A204.1 (cell line): ENCODE measurements at regions not wholly inside any gene's neighbourhood (a gene's known extent, or its start where the extent isn't known, plus 50 kb on each side); places are given as distances from the start of the nearest gene placed in this dataset.

Experiments
- FAIRE-seq: peaks from 2 replicates; lab custom pipeline; 2012; peaks lifted over from hg19 to GRCh38; lab: Jason Lieb, UNC

DNA sequence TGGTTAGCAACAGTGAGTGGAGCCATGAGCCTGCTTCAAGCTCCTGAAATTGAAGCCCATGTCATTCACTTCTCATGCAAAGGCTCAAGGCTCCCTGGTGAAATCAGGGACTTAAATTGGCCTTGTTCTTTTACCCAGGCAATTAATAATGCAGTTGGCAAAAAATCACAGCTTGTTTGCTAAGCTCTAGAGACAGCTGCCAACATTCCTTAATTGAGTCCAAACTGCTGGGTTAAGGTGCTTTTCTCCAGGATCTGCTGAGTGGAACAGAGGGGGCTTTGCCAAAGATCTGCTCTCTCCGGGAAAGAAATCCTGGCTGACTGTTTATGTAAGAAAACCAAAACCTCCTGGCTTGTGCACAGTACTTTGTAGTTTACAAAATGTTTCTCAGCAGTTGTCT lies 257.6 kb upstream of the GHITM start:
- no peak for FAIRE-seq

DNA sequence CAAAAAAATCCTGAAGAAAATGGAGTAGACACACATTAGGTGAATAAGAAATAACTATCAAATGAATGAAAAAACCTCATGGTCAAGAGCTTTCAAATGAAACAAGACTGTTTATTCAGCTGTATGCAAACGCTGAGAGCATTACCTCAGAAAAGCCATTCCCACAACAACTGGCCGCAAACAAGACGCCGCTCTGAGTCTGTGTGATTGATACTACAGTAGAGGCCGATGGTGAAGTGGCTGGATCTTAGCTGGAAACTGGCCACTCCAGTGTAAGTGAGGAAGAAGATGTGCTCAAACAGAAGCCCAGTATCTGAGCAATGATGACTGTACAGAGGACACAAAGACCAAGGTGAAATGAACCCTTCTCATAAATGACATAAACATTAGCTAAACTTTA lies 252.4 kb upstream of the GHITM start:
- FAIRE-seq, result no peak

DNA sequence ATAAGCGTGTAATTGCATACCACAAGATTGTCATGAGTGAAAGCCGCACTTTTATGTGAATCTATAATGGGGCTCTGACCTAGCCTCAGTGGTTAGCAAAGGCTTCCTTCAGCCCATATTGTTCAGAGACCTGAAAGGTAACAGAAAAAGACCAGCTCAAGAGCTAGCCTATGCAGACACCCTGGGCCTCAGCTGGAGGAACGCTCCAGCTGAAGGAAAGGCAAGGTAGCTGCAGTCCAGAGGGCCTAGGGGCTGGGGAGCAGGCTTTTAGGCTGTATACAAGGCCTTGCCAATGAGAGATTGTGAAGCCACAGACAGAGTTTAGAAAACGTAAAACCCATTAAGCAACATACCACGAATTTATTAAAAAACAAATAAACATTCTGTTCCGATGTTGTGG lies 246.6 kb upstream of the GHITM start:
- FAIRE-seq, result no peak

DNA sequence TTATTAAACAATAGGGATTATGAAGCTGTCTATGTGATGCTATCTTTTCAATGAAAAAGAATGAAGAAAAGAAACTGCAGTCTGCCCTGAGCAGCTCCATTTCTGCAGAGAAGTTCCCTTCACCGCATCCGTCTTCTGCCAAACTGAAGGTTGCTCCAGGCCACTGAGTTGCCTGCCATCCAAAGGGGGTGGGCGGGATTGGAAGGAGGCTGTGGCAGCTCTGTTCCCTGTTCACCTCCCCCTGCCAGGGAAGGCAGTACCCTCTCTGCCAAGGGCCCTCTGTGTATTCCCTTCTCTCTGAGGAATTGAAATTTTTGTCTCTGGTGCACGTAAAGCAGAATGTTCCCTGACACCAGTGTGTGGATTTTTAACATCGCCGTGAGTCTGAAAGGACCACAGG lies 243.1 kb upstream of the GHITM start:
- FAIRE-seq, result no peak

DNA sequence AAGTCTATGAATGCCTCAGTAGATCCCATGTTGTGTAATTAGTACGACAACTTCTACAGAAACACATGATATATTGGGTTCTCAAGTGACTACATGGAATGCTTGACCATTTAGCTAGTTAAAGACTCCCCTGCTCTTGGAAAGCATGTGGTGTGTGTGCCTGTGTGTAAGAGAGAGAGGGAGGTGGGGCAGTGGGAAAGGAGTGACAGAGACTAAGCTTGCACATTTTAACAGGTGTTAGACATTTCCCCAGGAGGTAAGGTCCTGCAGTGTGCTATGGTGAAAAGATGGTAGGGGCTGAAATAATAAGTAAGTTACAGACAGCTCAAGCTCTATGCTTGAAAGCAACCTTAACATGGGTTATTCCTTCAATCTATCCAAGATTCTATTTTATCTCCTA lies 241.7 kb upstream of the GHITM start:
- no peak for FAIRE-seq

DNA sequence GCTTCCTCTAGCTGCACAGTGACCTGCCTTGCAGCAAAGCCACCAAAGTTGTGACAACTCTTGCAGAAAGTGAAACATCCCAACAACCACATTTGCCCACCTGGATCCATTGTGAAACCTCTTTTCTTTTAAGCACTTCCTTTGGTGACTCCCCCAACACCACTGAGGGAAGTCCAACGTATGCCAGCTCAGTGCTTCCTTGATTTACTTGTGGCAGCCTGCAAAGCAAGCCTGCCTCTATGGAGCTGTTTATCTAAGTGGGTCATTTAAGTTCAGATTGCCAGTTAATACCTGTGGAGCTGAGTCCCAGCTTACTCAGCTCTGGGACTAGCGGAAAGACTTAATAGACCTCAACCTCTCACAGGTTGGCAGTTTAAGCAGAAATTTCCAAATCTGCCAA lies 230.8 kb upstream of the GHITM start:
- no peak for FAIRE-seq

DNA sequence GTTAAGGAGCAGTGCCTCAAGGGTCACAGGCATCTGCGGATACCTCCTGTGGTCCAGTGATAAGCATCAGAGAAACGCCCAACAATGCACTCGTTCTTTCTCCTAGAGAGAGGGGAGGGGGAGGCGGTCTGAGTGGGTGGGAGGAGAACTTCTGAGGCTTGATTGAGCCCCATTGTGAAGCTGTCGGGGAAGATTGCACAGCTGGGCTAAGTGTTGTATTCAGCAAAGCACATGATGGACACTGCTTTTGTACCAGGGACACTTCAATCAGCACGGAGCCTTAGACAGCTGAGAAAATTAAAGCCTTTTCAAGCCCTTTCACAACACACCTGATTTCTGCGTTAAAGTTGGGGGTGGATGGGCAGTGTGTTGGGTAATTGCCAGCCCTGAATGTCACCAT lies 230.3 kb upstream of the GHITM start:
- no peak for FAIRE-seq

DNA sequence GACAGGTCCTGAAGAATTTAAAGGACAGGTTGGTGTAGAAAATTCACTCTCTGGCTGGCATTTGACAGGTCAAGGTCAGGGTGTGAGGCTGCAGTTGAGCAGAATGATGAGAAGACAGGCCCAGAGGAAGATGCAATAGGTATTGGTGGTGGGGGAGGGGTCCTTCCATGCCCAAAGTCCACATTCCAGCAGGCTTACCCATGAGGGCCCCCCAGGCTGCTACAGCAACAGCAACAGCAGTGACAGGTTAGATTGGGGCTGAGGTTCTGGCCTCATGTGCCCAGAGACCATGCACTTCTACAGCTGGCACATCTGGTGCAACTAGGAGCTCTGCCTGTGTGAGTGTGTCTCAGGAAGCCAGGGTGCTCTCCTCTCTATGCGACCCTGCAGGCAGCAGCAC lies 223.5 kb upstream of the GHITM start:
- FAIRE-seq, result no peak

DNA sequence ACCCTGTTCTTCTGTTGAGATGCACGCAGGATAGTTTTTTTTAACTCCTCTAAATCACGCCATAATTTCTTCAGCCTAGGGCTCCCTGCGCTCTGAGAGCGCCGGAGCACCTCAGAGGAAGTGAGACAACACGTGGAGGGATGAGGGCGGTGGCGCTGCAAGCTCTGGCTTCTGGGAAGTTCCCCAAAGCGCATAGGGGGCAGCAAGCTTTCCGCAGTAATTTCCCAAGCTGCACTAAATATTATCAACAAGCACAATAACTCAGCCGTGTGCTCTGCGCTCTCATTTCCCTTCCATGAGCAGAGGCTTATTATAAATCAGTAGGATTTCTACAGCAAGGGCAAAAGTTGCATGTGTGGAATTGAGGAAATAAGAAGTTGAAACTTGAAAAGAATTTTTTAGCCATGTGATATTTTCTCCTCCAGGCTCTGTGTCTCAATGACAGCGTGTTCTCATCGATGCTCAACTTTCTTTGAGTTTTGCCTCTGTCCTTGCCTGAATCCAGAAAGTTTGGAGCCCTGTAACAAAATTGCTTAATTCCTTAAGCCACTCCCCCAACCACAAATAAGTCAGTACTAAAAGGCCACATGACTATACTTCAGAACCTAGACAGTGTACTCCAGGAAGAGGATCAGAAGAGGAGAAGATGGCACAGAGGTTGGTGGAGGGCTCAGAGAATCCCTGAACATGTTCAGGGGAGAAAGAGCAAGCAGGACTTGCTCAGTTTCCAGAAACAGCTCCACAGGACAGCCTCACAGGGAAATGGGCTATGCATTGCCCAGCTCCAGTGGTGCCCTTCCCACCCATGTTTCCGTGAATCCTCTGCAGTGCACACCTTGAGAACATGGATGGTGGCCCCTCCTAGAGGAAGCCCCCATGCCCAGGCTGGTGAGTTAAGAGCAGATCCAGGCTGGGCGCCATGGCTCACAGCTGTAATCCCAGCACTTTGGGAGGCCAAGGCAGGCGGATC lies 221.5 kb upstream of the GHITM start:
- no peak for FAIRE-seq

DNA sequence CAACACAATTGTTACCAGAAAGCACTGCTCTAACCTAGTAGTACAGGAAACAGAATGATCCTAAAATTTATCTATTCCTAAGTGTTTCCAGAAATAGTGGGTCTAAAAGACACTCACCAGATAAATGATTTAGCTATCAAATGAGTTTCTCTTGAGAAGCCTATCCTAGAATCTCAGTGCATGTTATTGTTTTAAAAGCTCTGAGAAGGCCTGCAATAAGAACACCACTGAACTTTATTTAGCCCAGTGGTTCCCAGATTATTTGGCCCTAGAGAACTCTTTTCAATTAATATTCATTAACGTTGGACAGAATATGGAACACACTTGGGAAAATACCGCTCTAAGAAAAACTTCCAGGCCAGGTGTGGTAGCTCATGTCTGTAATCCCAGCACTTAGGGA lies 220.1 kb upstream of the GHITM start:
- no peak for FAIRE-seq

DNA sequence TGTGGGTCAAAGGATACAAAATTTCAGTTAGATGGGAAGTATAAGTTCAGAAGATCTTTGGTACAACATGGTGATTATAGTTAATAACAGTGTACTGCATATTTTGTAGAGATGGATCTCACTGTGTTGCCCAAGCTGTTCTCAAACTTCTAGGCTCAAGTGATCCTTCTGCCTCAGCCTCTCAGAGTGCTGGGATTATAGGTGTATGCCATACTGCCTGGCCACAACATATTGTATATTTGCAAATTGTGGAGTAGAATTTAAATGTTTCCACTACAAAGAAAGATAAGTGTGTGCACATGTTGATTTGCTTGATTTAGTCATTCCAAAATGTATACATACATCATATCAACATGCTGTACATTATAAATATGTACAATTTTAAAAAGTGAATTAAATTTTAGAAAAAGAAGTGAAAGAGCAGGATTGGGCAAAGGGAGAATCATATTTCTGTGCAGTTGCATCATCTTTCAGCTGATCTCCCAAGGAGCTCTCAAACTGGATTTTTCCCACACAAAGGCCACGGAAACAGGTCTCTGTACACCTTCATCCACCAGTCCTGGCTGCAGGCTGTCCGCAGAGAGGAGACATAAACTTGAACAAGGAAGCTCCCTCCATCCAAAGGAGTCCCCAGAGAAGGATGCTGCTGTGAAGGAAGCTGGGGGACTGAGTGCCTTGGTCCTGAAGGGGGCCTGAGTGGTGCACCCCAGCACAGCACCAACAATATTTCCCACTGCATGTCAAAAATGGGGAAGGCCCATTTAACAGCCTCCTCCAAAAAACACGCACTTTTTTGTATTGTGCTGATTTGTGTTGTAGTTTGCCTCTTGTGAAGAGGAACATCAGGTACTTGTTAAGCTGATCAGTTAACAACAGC lies 217.1 kb upstream of the GHITM start:
- no peak for FAIRE-seq

DNA sequence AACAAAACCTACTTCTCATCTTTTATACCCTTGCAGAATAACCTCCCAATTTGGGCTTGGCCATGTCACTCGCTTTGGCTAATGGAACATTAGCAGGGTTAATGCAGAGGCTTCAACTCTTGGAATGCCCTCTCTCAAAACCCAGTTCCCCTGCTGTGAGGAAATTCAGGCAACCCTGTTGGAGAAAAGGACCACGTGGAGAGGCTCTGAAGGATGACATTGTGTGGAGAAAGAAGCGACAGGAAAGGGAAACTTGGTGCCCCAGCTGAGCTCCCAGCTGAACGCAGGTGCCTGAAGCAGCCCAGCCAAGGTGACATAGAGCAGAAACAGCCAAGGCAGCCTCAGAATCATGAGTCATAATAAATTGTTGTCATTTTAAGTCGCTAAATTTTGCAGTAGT lies 214.2 kb upstream of the GHITM start:
- FAIRE-seq, result no peak

DNA sequence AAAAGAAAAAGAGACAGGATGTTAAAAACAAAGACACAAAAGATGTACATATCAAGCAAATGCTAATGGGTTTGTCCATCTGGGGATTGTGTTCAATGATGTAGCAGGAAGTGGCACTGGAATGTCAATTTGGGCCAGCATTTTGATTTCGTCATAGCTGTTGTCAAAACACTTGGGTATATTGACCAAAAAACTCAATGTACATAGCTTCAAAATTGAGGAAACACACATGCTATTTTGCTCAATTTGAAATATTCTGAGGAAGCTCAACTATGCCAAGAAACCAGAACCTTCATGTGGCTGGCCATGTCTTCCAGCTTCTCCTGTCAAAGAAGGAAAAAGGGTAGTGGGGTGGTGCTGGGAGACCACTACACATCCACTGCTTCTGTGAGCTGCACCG lies 212.7 kb upstream of the GHITM start:
- FAIRE-seq, result no peak

DNA sequence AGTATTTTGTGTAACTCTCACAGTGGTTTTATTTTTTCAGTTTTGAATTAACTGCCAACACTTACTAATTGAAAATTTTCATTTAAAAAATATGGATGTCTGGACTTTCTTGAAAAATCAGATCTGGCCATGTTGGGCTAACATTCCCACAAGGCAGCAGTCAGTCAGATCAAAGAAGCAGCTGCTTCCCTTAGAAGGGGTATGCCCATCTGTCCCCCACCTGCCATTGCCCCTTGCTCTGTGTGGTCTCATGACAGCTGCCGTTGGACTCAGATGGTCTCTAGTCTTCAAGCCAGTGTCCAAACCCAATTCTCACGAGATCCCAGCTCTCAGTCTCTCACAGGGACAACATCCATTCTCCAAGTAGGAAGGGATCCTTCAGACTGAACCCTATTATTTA lies 212.1 kb upstream of the GHITM start:
- no peak for FAIRE-seq

DNA sequence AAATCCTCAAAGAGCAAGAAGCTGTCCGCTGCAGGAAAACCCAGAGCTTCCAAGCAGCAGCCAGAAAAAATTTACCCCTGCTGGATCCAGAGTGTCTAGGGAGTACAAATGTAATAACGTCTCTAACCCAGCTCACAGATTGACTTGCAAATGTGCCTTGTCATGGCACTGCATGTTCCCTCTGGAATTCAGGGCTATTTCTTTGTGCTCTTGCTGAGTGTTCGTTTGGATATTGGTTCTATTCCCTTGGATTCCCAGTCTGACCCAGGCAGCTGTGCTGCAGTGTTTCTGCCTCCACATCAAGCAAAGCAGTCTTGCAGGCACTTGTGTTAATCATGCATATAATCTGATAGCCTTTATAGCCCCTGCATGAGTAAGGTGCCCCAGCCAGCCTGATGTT lies 209.9 kb upstream of the GHITM start:
- no peak for FAIRE-seq

DNA sequence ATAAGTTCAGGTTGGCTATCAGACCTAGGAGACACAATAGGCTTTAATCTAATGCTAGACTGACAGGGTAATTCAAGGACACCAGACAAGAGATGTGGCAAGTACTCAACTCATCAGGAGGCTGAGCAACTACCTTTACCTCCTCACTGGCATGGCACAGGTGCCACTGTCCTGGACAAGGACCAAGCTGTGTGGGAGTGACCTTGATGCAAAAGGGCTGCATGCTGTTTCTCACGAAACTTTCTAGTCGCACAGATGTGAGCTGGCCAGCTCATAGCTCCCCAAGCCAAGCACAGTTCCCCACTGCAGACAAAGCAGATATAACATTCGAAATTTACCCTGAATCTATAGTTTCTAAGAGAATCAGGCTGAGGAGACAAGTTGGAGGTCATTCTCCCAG lies 207.6 kb upstream of the GHITM start:
- no peak for FAIRE-seq

DNA sequence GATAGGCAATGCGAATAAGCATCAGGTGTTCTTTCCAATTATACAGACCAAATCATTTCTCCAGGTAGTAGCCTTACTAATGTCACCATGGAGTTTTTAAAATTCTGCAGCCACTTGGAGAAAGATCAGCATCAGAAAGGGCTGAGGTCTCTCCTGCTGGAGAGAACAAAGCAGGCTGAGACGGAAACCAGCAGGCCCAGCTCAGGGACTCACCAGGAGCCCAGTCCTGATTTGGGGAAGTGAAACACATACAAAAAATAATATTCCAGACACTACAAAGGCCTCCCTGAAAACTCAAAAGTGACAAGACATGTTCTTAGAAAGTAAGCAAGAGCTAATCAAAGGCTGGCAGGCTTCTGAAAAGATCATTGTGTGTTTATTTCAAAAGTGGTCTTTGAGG lies 207.1 kb upstream of the GHITM start:
- no peak for FAIRE-seq

DNA sequence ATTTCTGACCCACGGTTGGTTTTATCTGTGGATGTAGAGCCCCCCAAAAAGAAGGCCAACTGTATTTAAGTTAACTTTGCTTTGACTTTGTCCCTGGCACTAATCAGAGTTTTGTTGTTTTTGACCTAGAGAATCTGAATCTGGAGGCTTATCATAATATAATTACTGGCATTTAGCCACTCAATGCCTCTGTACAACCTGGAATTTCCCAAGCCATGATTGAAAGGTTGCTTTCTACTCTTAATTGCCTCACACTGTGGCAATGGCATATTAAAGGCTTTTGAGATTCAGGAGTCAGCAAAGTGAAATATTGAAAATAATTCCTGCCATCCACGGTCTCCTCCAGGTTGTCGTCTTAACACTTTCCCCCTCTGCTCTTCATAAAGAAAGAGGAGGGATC lies 205.2 kb upstream of the GHITM start:
- FAIRE-seq, result no peak

DNA sequence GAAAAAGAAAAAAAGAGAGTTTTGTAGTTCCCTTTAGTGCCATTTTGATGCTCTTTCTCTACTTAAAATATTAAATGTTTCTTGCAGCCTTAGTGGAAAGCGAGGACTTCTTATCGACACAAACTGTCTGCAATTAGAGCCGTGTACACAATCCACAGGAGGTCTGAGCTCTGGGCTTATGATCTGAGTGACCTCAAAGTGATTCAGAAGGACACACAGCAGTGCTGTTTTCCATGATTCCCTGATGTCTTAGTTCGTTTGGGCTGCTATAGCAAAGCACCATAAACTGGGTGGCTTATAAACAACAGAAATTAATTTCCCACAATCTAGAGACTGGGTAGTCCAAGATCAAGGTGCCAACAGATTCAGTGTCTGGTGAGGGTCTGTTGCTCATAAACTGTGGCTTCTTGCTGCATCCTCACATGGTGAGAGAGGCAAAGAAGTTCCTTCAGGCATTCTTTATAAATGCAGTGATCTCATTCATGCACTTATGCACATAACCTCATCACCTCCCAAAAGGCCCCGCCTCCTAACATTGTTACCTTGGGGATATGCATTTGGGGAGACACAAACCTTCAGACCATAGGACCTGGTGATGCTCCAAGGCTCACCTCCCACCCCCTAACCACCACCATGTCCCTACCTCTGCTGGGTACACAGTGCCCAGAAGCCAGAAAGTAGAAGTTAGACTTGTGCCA lies 204.5 kb upstream of the GHITM start:
- FAIRE-seq, result no peak

DNA sequence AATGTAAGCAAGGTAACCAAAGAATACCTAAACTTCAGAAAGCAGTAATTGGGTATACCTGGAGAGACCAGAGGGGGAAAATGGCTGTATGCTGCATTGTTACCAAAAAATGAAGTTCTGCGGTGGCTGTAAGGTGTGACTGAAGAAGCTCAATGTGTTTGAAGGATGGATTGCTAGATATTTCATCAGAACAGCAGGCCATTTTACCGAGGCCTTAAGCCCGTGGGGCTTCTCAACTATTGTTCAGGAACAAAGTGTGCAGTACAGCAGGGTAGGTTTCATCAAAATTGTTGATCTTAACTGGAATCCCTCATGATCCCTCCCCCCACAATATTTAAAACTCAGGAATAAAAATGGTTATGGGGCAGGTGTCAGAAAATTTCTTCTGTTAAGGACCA lies 204.0 kb upstream of the GHITM start:
- no peak for FAIRE-seq

DNA sequence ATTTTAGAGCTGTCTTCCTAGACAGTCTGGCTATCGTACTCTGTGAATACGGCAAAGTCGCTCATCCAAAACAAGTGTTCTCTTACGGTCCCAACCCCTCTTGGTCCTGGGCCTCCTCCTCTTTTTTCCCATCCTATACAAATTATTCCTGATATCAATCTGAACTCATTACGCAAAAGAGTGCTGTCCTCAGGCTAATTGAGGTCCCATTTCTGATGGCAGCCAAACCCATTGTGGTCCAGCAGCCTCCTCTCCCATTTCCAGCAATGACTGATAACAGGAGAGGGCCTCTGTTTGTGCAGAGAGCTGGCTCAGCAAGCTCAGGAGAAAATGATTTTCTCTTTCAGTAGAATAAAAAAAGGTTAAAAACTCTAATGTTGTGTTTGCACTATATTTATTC lies 203.4 kb upstream of the GHITM start:
- FAIRE-seq, result no peak

DNA sequence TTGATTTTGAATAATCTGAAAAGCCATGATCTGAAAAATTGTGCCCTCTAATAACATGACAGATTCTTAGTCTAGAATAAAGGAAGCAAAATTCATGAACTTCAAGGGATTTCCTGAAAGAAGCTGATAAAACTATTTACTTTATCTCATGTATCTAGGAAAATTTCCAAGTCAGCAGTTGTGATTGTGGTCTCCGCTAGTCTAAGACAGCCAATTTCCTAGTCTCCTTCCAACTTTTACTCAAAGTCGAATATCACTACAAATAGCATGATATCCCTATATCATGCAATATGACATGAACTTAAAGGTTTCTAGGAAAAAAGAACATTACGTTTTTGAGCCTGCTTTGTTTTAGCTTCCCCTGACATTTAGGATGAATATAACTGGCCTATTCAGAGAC lies 202.1 kb upstream of the GHITM start:
- no peak for FAIRE-seq

DNA sequence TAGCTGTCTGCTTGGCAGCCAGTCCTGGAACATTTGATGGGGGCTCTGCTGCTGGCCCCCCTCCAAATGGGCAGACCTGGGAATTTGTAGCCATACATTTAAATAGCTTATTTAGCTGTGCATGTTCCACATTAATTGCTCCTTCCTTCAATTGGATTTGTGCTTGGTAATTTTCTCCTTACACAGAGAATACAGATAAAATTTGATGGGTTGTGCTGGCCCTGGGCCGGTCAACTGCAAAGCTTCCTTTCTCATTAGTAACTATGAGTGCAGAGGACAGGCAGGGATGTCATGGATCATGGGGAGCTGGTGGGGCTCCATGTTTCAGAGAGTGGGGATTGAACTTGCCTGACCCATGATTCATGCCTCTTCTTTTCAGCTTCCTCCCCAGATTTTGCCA lies 201.5 kb upstream of the GHITM start:
- FAIRE-seq, result no peak
